GM23338 (cell line): ENCODE measurements at regions not wholly inside any gene's neighbourhood (a gene's known extent, or its start where the extent isn't known, plus 50 kb on each side); places are given as distances from the start of the nearest gene placed in this dataset.

Source experiments
- ATAC-seq: fragments of 200-7000 bp; cut with Tn5 transposase; 3 replicates; pipeline ENCODE4 v1.9.1; 2020
- DNase-seq: peaks from one replicate; pipeline ENCODE4 v3.0.0-alpha.2; 2015; ENCODE audit warnings: low spot score
- H2AFZ ChIP-seq: fragments of 200-600 bp; sonication (generic); 2 replicates; pipeline ENCODE4 v1.8.0; 2016; ENCODE audit warnings: antibody characterized with exemption, mild to moderate bottlenecking, moderate library complexity
- H3F3A ChIP-seq: fragments of 200-600 bp; sonication (generic); replicated peaks from 2 replicates; pipeline ENCODE4 v1.8.0; 2017; ENCODE audit warnings: antibody characterized with exemption, mixed run types, low read depth
- H3K27ac ChIP-seq: fragments of 200-600 bp; sonication (generic); 2 replicates; pipeline ENCODE4 v1.6.1; 2016; ENCODE audit warnings: low read depth
- H3K27me3 ChIP-seq: fragments of 200-600 bp; sonication (generic); 2 replicates; pipeline ENCODE4 v1.8.0; 2016; ENCODE audit warnings: mild to moderate bottlenecking, mixed run types, moderate library complexity; ENCODE audit not compliant: insufficient read depth
- H3K36me3 ChIP-seq: fragments of 200-600 bp; sonication (generic); 2 replicates; pipeline ENCODE4 v1.8.0; 2016; ENCODE audit warnings: mild to moderate bottlenecking; ENCODE audit not compliant: insufficient read depth
- H3K4me1 ChIP-seq: fragments of 200-600 bp; sonication (generic); 2 replicates; pipeline ENCODE4 v1.8.0; 2016; ENCODE audit warnings: mild to moderate bottlenecking, moderate library complexity; ENCODE audit not compliant: insufficient read depth
- H3K4me2 ChIP-seq: fragments of 200-600 bp; sonication (generic); 2 replicates; pipeline ENCODE4 v1.7.1; 2017; ENCODE audit warnings: mixed run types
- H3K4me3 ChIP-seq: fragments of 200-600 bp; sonication (generic); 2 replicates; pipeline ENCODE4 v1.6.1; 2016; ENCODE audit warnings: mixed run types
- H3K79me2 ChIP-seq: fragments of 200-600 bp; sonication (generic); replicated peaks from 2 replicates; pipeline ENCODE4 v1.8.0; 2017; ENCODE audit warnings: mild to moderate bottlenecking; ENCODE audit not compliant: insufficient read depth
- H3K9me2 ChIP-seq: fragments of 200-600 bp; sonication (generic); 2 replicates; pipeline ENCODE4 v1.8.0; 2017; ENCODE audit not compliant: insufficient read depth
- H4K20me1 ChIP-seq: fragments of 200-600 bp; sonication (generic); replicated peaks from 2 replicates; pipeline ENCODE4 v1.8.0; 2017; ENCODE audit warnings: mild to moderate bottlenecking; ENCODE audit not compliant: insufficient read depth
- H3K27ac Mint-ChIP-seq: 2 replicates; pipeline ENCODE4 v1.8.0; 2020; ENCODE audit warnings: inconsistent platforms, mild to moderate bottlenecking, moderate library complexity, mixed read lengths
- H3K27me3 Mint-ChIP-seq: 3 replicates; pipeline ENCODE4 v1.8.0; 2022; ENCODE audit warnings: low read depth, mild to moderate bottlenecking, moderate library complexity, mixed read lengths, inconsistent platforms; ENCODE audit not compliant: insufficient read depth, poor library complexity
- H3K36me3 Mint-ChIP-seq: 3 replicates; pipeline ENCODE4 v1.8.0; 2021; ENCODE audit warnings: low read depth, mild to moderate bottlenecking, inconsistent platforms, moderate library complexity, mixed read lengths
- H3K4me1 Mint-ChIP-seq: 3 replicates; pipeline ENCODE4 v1.8.0; 2020; ENCODE audit warnings: mild to moderate bottlenecking, inconsistent platforms, mixed read lengths
- H3K4me3 Mint-ChIP-seq: 3 replicates; pipeline ENCODE4 v1.8.0; 2021; ENCODE audit warnings: moderate library complexity, mild to moderate bottlenecking, inconsistent platforms, mixed read lengths
- H3K9me3 Mint-ChIP-seq: 3 replicates; pipeline ENCODE4 v1.8.0; 2020; ENCODE audit warnings: moderate library complexity, mild to moderate bottlenecking, inconsistent platforms, mixed read lengths
- CREB1 ChIP-seq: fragments of 250-450 bp; sonication (Bioruptor Pico); IDR thresholded peaks from 2 replicates; pipeline ENCODE4 v1.5.0; 2020; ENCODE audit warnings: low read depth, mild to moderate bottlenecking, moderate library complexity
- CTCF ChIP-seq, 2 experiments: fragments of 200-600 bp in 1 of 2; sonication (generic) in 1 of 2; conservative IDR thresholded peaks; 2 replicates each; pipeline versions ENCODE4 v1.5.1 to v1.6.1; 2016 to 2017; ENCODE audit warnings: antibody characterized with exemption in 2 of 2, low read depth in 2 of 2, mild to moderate bottlenecking in 2 of 2, moderate library complexity in 1 of 2
- EZH2 ChIP-seq: fragments of 200-600 bp; sonication (generic); IDR thresholded peaks from one replicate; pipeline ENCODE4 v1.8.0; 2017; ENCODE audit warnings: antibody characterized with exemption, mild to moderate bottlenecking, low read depth; ENCODE audit not compliant: unreplicated experiment
- EZH2phosphoT487 ChIP-seq: fragments of 200-600 bp; sonication (generic); IDR thresholded peaks from one replicate; pipeline ENCODE4 v1.8.1; 2018; ENCODE audit warnings: antibody characterized with exemption; ENCODE audit not compliant: unreplicated experiment
- JUNB ChIP-seq: IDR thresholded peaks from one replicate; pipeline ENCODE4 v1.6.1; 2016; ENCODE audit warnings: antibody characterized with exemption; ENCODE audit not compliant: unreplicated experiment
- NANOG ChIP-seq: IDR thresholded peaks from 2 replicates; pipeline ENCODE4 v1.6.1; 2016; ENCODE audit warnings: antibody characterized with exemption, borderline replicate concordance
- POLR2AphosphoS5 ChIP-seq: IDR thresholded peaks from 2 replicates; pipeline ENCODE4 v1.6.1; 2016; ENCODE audit warnings: antibody characterized with exemption, low read depth
- STAT1 ChIP-seq: IDR thresholded peaks from one replicate; pipeline ENCODE4 v1.6.1; 2016; ENCODE audit warnings: antibody characterized with exemption; ENCODE audit not compliant: unreplicated experiment
- ZNF114 ChIP-seq: fragments of 250-450 bp; sonication (Bioruptor Pico); IDR thresholded peaks from 2 replicates; pipeline ENCODE4 v1.5.0; 2020; ENCODE audit warnings: mild to moderate bottlenecking, moderate library complexity
- ZNF331 ChIP-seq: fragments of 250-450 bp; sonication (Bioruptor Pico); IDR thresholded peaks from 2 replicates; pipeline ENCODE4 v1.5.0; 2020; ENCODE audit warnings: low read depth, mild to moderate bottlenecking, moderate library complexity
- TF ChIP-seq, protein P1 (sequence below): fragments of 250-450 bp; sonication (Bioruptor Pico); IDR thresholded peaks from 2 replicates; pipeline ENCODE4 v1.5.0; 2020; ENCODE audit warnings: mild to moderate bottlenecking, moderate library complexity
- TF ChIP-seq, protein P2 (sequence below): IDR thresholded peaks from one replicate; pipeline ENCODE4 v1.6.1; 2018; ENCODE audit warnings: antibody characterized with exemption; ENCODE audit not compliant: unreplicated experiment
- TF ChIP-seq, protein P3 (sequence below): IDR thresholded peaks from 2 replicates; pipeline ENCODE4 v1.6.1; 2016; ENCODE audit warnings: antibody characterized with exemption

- Mint-ChIP-seq H3K4me1 (no peaks in the 10 kb centered on the region), H3K27me3 (peaks cover 4% of the 10 kb centered on the region), H3K27ac (no peak overlapping the region), H3K4me3 (no peak overlapping the region), H3K36me3 (no peaks in the 10 kb centered on the region), H3K9me3 (no peaks in the 10 kb centered on the region)
- TF ChIP-seq, protein P1, sequence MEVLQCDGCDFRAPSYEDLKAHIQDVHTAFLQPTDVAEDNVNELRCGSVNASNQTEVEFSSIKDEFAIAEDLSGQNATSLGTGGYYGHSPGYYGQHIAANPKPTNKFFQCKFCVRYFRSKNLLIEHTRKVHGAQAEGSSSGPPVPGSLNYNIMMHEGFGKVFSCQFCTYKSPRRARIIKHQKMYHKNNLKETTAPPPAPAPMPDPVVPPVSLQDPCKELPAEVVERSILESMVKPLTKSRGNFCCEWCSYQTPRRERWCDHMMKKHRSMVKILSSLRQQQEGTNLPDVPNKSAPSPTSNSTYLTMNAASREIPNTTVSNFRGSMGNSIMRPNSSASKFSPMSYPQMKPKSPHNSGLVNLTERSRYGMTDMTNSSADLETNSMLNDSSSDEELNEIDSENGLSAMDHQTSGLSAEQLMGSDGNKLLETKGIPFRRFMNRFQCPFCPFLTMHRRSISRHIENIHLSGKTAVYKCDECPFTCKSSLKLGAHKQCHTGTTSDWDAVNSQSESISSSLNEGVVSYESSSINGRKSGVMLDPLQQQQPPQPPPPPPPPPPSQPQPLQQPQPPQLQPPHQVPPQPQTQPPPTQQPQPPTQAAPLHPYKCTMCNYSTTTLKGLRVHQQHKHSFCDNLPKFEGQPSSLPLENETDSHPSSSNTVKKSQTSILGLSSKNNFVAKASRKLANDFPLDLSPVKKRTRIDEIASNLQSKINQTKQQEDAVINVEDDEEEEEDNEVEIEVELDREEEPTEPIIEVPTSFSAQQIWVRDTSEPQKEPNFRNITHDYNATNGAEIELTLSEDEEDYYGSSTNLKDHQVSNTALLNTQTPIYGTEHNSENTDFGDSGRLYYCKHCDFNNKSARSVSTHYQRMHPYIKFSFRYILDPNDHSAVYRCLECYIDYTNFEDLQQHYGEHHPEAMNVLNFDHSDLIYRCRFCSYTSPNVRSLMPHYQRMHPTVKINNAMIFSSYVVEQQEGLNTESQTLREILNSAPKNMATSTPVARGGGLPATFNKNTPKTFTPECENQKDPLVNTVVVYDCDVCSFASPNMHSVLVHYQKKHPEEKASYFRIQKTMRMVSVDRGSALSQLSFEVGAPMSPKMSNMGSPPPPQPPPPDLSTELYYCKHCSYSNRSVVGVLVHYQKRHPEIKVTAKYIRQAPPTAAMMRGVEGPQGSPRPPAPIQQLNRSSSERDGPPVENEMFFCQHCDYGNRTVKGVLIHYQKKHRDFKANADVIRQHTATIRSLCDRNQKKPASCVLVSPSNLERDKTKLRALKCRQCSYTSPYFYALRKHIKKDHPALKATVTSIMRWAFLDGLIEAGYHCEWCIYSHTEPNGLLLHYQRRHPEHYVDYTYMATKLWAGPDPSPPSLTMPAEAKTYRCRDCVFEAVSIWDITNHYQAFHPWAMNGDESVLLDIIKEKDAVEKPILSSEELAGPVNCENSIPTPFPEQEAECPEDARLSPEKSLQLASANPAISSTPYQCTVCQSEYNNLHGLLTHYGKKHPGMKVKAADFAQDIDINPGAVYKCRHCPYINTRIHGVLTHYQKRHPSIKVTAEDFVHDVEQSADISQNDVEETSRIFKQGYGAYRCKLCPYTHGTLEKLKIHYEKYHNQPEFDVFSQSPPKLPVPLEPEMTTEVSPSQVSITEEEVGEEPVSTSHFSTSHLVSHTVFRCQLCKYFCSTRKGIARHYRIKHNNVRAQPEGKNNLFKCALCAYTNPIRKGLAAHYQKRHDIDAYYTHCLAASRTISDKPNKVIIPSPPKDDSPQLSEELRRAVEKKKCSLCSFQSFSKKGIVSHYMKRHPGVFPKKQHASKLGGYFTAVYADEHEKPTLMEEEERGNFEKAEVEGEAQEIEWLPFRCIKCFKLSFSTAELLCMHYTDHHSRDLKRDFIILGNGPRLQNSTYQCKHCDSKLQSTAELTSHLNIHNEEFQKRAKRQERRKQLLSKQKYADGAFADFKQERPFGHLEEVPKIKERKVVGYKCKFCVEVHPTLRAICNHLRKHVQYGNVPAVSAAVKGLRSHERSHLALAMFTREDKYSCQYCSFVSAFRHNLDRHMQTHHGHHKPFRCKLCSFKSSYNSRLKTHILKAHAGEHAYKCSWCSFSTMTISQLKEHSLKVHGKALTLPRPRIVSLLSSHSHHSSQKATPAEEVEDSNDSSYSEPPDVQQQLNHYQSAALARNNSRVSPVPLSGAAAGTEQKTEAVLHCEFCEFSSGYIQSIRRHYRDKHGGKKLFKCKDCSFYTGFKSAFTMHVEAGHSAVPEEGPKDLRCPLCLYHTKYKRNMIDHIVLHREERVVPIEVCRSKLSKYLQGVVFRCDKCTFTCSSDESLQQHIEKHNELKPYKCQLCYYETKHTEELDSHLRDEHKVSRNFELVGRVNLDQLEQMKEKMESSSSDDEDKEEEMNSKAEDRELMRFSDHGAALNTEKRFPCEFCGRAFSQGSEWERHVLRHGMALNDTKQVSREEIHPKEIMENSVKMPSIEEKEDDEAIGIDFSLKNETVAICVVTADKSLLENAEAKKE (CRISPR knock-in tag), result no peak
- TF ChIP-seq ZNF114 (CRISPR knock-in tag), result no peak
- no peak for TF ChIP-seq CTCF (conservative IDR thresholded peaks at IDR 0.05; ENCODE audit: low read depth in 2 of 2)
- no peak for TF ChIP-seq NANOG
- TF ChIP-seq, protein P2, sequence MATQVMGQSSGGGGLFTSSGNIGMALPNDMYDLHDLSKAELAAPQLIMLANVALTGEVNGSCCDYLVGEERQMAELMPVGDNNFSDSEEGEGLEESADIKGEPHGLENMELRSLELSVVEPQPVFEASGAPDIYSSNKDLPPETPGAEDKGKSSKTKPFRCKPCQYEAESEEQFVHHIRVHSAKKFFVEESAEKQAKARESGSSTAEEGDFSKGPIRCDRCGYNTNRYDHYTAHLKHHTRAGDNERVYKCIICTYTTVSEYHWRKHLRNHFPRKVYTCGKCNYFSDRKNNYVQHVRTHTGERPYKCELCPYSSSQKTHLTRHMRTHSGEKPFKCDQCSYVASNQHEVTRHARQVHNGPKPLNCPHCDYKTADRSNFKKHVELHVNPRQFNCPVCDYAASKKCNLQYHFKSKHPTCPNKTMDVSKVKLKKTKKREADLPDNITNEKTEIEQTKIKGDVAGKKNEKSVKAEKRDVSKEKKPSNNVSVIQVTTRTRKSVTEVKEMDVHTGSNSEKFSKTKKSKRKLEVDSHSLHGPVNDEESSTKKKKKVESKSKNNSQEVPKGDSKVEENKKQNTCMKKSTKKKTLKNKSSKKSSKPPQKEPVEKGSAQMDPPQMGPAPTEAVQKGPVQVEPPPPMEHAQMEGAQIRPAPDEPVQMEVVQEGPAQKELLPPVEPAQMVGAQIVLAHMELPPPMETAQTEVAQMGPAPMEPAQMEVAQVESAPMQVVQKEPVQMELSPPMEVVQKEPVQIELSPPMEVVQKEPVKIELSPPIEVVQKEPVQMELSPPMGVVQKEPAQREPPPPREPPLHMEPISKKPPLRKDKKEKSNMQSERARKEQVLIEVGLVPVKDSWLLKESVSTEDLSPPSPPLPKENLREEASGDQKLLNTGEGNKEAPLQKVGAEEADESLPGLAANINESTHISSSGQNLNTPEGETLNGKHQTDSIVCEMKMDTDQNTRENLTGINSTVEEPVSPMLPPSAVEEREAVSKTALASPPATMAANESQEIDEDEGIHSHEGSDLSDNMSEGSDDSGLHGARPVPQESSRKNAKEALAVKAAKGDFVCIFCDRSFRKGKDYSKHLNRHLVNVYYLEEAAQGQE, result no peak
- no peak for TF ChIP-seq JUNB
- TF ChIP-seq, protein P3, sequence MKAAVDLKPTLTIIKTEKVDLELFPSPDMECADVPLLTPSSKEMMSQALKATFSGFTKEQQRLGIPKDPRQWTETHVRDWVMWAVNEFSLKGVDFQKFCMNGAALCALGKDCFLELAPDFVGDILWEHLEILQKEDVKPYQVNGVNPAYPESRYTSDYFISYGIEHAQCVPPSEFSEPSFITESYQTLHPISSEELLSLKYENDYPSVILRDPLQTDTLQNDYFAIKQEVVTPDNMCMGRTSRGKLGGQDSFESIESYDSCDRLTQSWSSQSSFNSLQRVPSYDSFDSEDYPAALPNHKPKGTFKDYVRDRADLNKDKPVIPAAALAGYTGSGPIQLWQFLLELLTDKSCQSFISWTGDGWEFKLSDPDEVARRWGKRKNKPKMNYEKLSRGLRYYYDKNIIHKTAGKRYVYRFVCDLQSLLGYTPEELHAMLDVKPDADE, result no peak
- TF ChIP-seq POLR2AphosphoS5, result no peak
- no peak for TF ChIP-seq STAT1
- no peak for TF ChIP-seq ZNF331 (CRISPR knock-in tag)
- TF ChIP-seq EZH2, result no peak
- no peak for TF ChIP-seq EZH2phosphoT487
- TF ChIP-seq CREB1 (CRISPR knock-in tag), result no peak
- no peaks in the 10 kb centered on the region for H3K9me2 ChIP-seq
- no peak overlapping the region for H3K27ac ChIP-seq
- H4K20me1 ChIP-seq, result no peaks in the 10 kb centered on the region
- H3K4me2 ChIP-seq, result no peak overlapping the region
- H3K36me3 ChIP-seq, result no peaks in the 10 kb centered on the region
- H3K27me3 ChIP-seq, result no peaks in the 10 kb centered on the region
- H3K79me2 ChIP-seq, result no peaks in the 10 kb centered on the region
- H3F3A ChIP-seq, result no peaks in the 10 kb centered on the region
- no peak for DNase-seq
- no peak overlapping the region for H3K4me3 ChIP-seq
- no peak for ATAC-seq
- H2AFZ ChIP-seq, result no peak overlapping the region
- no peaks in the 10 kb centered on the region for H3K4me1 ChIP-seq
Observed at GRCh38 chr2:176985871-176986270, 226.7 kb upstream of the HNRNPA3 start.
